HG03175 (cell line): ENCODE measurements at regions not wholly inside any gene's neighbourhood (a gene's known extent, or its start where the extent isn't known, plus 50 kb on each side); places are given as distances from the start of the nearest gene placed in this dataset.
"Not testable (repeated sequence)": the region's sequence is repeated elsewhere in the genome, so short reads cannot be mapped to it uniquely, and the experiment has no call there.

Source experiments
- ATAC-seq: cut with Tn5 transposase; IDR thresholded peaks from one replicate; pipeline ENCODE4 v1.9.1; 2021; ENCODE audit warnings: mild to moderate bottlenecking, moderate library complexity; ENCODE audit not compliant: unreplicated experiment

DNA sequence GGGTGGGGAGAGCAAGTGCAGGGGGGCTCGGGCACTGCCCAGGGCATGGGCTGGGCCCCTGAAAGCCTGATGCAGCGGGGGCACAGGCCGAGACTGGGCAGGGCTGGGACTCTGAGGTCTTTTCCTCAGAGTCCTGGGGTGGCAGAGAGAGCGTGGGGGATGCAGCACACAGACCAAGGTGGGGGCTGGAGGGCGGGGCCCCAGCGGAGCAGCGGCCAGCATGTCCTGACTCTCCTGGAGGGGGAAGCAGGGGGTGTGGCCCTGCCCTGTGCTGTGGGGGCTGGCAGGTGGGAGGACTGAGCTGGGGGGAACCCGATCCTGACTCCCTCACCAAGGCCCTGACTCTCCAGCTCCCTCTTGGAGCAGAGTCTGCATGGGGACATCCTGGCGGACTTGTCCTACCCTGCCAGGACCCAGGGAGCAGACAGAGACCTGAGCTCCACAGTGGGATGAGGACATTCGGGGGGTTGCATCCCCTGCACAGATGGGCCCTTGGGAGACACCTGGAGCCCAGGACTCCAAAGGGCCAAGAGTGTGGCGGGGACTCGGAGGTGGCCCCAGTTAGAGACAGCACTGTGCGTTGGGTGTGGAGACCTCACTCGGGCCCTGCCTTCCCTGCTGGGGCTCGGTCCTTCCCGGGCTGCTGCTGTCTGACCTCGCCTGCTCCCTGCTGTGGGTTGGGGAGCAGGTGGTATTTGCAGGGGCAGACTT lies 326.1 kb downstream of the TMEM121 start:
- no peak for ATAC-seq

DNA sequence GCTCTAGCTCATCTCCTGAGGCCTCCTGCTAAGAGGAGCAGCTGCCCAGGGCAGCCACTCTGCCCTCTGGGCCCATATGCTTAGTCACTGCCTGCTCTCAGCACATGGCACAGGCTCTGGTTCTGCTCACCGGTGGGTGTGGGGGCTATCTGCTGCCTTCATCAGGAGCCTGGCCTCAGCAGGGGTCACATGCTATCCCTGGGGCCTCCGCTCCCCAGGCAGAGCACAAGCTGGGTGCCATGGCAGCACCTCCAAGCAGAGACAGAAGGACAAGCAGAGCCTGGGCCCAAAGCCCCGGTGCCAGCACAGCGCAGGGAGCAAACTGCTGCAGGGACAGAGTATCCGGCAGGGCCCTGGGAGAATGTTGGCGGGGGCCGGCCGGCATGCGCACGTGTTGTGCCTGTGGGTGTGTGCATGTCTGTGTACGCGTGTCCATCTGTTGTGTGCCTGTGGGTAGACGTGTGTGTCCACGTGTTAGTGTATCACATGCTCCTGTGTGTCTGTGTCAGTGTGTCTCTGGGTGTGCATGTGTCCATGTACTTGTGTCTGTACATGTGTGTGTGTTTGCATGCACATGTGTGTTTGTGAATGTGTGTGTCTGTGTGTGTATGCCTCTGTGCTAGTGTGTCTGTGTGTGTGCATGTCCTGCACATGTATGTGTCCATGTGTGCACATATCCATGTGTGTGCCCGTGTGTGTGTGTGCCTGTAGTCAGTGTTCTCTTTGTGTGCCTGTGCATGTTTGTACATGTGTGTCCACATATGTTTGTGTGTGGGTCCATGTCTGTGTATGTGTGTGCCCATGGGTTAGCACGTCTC lies 326.9 kb downstream of the TMEM121 start:
- no peak for ATAC-seq

DNA sequence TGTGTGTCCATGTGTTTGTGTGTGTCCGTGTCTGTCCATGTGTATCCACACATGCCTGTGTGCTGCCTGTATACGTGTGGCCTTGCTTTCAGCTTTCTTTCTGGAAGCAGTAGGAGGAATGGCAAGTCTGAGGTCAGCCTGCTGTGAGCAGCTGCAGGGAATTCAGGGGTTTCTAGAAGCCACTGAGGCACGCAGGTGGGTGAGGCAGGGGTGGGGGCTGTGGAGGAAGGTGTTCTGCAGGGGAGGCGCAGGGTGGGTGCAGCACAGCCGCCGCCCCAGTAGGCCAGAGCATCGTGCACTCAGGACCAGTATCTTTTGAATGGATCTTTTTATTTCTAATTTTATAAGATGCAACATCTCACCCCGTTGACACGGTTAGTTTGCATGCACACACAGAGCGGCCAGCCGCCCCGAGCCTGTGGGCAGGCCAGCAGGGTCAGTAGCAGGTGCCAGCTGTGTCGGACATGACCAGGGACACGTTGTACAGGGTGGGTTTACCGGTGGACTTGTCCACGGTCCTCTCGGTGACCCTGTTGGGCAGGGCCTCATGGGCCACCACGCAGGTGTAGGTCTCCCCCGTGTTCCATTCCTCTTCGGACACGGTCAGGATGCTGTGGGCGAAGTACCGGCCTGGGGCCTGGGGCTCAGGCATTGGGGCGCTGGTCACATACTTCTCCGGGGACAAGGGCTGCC lies 327.7 kb downstream of the TMEM121 start:
- no peak for ATAC-seq

DNA sequence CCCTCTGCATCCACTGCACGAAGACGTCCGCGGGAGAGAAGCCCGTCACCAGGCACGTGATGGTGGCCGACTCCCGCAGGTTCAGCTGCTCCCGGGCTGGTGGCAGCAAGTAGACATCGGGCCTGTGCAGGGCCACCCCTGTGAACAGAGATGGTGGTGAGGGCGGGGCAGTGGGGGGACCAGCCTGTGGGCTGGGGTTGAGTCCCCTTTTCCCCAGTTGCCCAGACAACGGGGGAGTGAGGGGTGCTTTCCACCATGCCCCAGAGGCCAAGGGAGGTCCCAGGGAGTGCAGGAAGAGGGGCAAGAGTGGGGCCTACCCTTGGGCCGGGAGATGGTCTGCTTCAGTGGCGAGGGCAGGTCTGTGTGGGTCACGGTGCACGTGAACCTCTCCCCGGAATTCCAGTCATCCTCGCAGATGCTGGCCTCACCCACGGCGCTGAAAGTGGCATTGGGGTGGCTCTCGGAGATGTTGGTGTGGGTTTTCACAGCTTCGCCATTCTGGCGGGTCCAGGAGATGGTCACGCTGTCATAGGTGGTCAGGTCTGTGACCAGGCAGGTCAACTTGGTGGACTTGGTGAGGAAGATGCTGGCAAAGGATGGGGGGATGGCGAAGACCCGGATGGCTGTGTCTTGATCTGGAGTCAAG lies 328.3 kb downstream of the TMEM121 start:
- no peak for ATAC-seq

DNA sequence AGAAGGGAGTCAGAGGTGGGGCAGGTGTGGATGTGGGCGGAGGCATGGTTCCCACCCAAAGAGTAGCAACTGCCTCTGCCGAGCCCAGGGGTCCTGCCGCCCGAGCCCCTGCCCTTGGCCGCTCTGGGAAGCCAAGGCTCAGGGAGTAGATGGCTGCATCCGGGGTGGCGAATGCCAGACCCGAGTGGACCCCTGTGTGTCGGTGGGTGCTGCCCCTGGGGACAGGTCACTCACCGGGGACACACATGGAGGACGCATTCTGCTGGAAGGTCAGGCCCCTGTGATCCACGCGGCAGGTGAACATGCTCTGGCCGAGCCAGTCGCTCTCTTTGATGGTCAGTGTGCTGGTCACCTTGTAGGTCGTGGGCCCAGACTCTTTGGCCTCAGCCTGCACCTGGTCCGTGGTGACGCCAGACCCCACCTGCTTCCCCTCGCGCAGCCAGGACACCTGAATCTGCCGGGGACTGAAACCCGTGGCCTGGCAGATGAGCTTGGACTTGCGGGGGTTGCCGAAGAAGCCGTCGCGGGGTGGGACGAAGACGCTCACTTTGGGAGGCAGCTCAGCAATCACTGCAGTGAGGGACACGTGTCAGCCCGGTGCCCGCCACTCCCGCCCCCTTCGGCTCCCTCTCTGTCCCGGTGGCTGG lies 329.0 kb downstream of the TMEM121 start:
- ATAC-seq: no peak

DNA sequence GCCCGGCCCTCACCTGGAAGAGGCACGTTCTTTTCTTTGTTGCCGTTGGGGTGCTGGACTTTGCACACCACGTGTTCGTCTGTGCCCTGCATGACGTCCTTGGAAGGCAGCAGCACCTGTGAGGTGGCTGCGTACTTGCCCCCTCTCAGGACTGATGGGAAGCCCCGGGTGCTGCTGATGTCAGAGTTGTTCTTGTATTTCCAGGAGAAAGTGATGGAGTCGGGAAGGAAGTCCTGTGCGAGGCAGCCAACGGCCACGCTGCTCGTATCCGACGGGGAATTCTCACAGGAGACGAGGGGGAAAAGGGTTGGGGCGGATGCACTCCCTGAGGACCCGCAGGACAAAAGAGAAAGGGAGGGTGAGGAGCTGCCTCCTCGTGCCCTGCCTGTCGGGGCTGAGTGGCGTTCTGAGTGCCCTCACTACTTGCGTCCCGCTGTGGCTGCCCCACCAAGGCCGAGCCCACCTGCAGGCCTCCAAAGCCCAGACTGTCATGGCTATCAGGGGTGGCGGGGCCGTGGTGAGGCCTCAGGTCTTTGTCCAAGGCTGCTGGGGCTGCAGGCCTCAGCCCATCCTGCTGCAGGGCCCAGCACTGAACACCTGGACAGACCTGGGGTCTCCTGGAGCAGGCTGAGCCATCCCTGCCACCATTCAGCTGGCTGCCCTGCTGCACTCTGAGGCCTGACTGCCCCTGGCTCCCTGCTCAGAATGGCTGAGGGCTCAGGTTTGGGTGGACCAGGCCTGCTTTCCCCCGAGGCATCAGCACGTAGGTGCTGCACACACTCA lies 329.7 kb downstream of the TMEM121 start:
- ATAC-seq: no peak

DNA sequence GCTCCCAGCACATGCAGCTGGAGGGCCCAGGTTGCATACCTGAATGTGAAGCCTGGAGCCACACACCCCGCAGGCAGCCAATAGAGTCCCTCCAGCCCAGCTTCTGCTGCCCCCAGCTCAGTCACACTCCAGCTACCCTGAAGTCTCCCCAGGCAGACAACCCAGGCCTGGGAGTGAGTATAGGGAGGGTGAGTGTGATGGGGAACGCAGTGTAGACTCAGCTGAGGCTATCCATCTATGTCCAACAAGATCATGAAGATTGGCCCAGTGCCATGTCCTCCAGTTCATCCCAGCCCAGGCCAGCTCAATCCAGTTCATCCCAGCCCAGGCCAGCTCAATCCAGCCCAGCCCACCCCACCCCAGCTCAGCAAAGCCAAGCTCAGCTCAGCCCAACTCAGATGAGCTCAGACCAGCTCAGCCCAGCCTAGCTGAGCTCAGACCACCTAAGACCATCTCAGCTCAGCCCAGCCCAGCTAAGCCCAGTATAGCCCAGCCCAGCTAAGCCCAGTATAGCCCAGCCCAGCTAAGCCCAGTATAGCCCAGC lies 330.4 kb downstream of the TMEM121 start:
- ATAC-seq: no peak

DNA sequence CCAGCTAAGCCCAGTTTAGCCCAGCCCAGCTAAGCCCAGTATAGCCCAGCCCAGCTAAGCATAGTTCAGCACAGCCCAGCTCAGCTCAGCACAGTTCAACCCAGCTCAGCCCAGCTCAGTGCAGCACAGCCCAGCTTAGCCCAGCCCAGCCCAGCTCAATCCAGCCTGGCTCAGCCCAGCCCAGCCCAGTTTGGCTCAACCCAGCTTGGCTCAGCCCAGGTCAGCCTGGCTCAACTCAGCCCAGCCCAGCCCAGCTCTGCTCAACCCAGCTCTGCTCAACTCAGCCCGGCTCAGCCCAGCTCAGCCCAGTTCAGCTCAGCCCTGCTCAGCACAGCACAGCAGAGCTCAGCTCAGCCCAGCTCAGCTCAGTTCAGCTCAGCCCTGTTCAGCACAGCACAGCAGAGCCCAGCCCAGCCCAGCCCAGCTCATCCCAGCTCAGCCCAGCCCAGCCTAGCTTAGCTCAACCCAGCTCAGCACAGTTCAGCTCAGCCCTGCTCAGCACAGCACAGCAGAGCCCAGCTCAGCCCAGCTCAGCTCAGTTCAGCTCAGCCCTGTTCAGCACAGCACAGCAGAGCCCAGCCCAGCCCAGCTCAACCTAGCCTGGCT lies 330.9 kb downstream of the TMEM121 start:
- ATAC-seq: no peak

DNA sequence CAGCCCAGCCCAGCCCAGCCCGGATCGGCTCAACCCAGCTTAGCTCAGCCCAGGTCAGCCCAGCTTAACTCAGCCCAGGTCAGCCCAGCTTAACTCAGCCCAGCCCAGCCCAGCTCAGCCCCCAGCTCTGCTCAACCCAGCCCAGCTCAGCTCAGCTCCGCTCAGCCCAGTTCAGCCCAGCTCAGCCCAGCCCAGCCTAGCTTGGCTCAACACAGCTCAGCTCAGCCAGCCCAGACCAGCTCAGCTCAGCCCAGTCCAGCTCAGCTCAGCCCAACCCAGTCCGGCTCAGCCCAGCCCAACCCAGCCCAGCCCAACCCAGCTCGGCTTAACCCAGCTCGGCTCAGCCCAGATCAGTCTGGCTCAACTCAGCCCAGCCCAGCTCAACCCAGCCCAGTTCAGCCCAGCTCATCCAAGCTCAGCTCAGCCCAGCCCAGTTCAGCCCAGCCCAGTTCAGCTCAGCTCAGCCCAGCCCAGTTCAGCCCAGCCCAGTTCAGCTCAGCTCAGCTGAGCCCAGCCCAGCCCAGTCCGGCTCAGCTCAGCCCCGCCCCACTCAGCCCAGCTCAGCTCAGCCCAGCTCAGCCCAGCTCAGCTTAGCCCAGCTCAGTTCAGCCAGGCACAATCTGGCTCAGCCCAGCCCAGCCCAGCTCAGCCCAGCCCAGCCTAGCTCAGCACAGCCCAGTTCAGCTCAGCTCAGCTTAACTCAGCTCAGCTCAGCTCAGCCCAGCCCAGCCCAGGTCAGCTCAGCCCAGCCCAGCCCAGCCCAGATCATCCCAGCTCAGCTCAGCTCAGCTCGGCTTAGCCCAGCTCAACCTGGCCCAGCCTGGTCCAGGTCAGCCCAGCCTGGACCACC lies 331.7 kb downstream of the TMEM121 start:
- no peak for ATAC-seq

DNA sequence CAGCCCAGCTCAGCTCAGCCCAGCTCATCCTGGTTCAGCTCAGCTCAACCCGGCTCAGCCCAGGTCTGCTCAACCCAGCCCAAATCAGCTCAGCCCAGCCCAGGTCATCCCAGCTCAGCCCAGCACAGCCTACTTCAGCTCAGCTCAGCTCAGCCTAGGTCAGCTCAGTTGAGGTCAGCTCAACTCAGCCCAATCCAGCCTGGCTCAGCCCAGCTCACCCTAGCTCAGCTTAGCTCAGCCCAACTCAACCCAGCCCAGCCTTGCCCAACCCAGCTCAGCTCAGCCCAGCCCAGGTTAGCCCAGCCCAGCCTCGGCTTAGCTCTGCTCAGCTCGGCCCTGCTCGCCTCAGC lies 332.3 kb downstream of the TMEM121 start:
- no peak for ATAC-seq

DNA sequence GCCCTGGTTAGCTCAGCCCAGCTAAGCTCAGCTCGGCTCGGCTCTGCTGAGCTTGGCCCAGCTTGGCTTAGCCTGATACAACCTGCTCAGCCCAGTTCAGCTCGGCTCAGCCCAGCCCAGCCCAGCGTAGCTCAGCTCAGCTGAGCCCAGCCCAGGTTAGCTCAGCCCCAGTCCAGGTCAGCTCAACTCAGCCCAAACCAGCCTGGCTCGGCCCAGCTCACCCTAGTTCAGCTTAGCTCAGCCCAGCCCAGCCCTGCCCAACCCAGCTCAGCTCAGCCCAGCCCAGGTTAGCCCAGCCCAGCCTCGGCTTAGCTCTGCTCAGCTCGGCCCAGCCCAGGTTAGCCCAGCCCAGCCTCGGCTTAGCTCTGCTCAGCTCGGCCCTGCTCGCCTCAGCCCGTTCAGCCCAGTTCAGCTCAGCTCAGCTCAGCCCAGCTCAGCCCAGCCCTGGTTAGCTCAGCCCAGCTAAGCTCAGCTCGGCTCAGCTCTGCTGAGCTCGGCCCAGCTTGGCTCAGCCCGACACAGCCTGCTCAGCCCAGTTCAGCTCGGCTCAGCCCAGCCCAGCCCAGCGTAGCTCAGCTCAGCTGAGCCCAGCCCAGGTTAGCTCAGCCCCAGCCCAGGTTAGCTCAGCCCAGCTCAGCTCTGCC lies 332.8 kb downstream of the TMEM121 start:
- not testable (repeated sequence) for ATAC-seq

DNA sequence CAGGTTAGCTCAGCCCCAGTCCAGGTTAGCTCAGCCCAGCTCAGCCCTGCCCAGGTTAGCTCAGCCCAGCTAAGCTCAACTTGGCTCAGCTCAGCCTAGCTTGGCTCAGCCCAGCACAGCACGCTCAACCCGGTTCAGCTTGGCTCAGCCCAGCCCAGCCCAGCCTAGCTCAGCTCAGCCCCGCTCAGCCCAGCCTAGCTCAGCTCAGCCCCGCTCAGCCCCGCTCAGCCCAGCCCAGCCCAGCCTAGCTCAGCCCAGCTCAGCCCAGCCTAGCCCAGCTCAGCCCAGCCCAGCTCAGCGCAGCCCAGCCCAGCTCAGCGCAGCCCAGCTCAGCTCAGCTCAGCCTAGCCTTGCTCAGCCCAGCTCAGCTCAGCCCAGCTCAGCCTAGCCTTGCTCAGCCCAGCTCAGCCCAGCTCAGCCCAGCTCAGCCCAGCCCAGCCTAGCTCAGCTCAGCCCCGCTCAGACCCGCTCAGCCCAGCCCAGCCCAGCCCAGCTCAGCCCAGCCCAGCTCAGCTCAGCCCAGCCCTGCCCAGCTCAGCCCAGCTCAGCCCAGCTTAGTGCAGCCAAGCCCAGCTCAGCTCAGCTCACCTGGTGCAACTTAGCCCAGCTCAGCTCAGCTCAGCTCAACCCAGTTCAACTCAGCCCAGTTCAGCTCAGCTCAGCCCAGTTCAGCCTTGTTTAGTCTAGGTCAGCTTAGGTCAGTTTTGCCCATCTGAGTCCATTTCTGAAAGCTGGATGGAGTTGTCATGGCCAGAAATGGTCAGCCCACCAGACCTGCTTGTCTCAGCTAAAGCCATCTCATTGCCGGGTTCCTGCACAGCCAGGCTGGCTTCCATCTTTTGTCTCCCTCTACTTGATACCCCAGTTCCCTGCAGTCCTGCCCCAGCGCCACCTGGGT lies 333.6 kb downstream of the TMEM121 start:
- no peak for ATAC-seq

DNA sequence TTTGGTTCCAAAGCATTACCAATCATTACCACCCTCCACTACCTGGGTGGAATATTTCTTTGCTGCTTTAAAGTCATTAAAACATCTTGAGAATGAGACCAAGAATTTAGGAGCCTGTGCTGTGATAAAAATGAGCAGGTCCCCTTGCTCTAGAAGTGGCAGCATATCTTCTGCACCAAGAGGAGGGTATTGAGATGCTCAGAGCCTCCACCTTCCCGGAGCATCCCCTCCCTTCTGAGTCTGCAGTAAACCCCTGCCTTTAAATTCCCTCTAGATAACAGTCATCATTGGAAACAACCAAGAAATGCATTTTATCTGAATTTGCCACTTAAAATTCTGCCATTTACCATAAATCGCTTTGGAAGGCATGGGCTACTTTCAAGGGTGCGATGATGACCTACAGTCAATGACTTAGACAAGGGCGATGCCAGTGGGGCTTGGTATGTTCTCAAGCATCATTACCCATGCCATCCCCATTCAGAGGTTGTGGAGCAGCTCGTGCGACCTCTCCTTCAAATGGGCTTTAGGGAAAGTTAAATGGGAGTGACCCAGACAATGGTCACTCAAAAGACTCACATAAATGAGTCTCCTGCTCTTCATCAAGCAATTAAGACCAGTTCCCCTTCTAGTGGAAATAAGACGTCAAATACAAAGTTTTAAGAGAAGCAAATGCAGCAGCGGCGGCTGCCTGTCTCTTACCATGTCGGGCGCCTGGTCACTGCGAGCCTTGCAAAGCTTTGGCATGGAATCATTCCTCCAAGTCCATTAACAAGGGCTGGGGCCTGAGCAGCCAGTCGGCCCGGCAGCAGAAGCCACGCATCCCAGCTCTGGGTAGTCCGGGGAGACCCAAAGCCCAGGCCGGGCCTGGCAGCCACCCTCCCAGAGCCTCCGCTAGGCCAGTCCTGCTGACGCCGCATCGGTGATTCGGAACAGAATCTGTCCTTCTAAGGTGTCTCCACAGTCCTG lies 334.5 kb downstream of the TMEM121 start:
- no peak for ATAC-seq

DNA sequence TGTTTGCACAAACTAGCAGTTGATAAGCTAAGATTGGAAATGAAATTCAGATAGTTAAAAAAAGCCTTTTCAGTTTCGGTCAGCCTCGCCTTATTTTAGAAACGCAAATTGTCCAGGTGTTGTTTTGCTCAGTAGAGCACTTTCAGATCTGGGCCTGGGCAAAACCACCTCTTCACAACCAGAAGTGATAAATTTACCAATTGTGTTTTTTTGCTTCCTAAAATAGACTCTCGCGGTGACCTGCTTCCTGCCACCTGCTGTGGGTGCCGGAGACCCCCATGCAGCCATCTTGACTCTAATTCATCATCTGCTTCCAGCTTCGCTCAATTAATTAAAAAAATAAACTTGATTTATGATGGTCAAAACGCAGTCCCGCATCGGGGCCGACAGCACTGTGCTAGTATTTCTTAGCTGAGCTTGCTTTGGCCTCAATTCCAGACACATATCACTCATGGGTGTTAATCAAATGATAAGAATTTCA lies 335.6 kb downstream of the TMEM121 start:
- ATAC-seq: peak; percentile 51

DNA sequence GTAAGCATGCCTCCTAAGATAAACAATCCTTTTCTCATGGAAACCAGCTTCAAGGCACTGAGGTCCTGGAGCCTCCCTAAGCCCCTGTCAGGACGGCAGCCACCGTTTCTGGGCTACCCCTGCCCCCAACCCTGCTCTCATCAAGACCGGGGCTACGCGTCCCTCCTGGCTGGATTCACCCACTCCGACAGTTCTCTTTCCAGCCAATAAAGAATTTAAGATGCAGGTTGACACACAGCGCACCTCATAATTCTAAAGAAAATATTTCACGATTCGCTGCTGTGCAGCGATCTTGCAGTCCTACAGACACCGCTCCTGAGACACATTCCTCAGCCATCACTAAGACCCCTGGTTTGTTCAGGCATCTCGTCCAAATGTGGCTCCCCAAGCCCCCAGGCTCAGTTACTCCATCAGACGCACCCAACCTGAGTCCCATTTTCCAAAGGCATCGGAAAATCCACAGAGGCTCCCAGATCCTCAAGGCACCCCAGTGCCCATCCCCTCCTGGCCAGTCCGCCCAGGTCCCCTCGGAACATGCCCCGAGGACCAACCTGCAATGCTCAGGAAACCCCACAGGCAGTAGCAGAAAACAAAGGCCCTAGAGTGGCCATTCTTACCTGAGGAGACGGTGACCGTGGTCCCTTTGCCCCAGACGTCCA lies 336.3 kb downstream of the TMEM121 start:
- ATAC-seq: no peak
